AG04450 (cell line): ENCODE measurements at regions not wholly inside any gene's neighbourhood (a gene's known extent, or its start where the extent isn't known, plus 50 kb on each side); places are given as distances from the start of the nearest gene placed in this dataset.

Experiments used
- CTCF ChIA-PET: fragments of 300-600, 350-600 bp; formaldehyde crosslinking; extraction: SDS; loops from one replicate; lab custom pipeline; 2022; ENCODE audit warnings: antibody characterized with exemption, inconsistent platforms; lab: Charles Lee
- POLR2A ChIA-PET: fragments of 350-600 bp; formaldehyde crosslinking; extraction: SDS; loops from one replicate; lab custom pipeline; 2021; ENCODE audit warnings: antibody characterized with exemption, inconsistent platforms; lab: Yijun Ruan, JAX
- DNase-seq: peaks from one replicate; pipeline ENCODE4 v3.0.0-alpha.2; 2011; ENCODE audit warnings: low read depth, low spot score
- H3K27ac ChIP-seq: one replicate; pipeline ENCODE4 v1.5.1; 2012; ENCODE audit warnings: low read depth, low read length, control low read depth
- H3K27me3 ChIP-seq: one replicate; pipeline ENCODE4 v1.6.0; 2012; ENCODE audit warnings: low read length; ENCODE audit not compliant: control insufficient read depth, insufficient read depth
- H3K4me3 ChIP-seq: 2 replicates; pipeline ENCODE4 v1.5.1; 2011; ENCODE audit warnings: mild to moderate bottlenecking, low read depth, low read length, control low read depth
- H3K9me3 ChIP-seq: 2 replicates; pipeline ENCODE4 v1.5.1; 2012; ENCODE audit warnings: low read length; ENCODE audit not compliant: control insufficient read depth, insufficient read depth
- CTCF ChIP-seq: IDR thresholded peaks from 2 replicates; pipeline ENCODE4 v1.5.1; 2011; ENCODE audit warnings: low read depth, low read length, control low read depth, inconsistent platforms

- DNase-seq: no peak
- Histone ChIP-seq H3K27ac (no peak overlapping the region), H3K4me3 (no peak overlapping the region), H3K9me3 (no peaks in the 10 kb centered on the region), H3K27me3 (peaks cover 4% of the 10 kb centered on the region)
- POLR2A ChIA-PET: no interaction called here
- CTCF ChIA-PET: interaction anchor here (1.6 kb wide), 1 partner anchor 133 kb away, joined by 3 read pairs; no protein-coding TSS in a partner anchor
- no peak for TF ChIP-seq CTCF
Measured at GRCh38 chr6:15824811-15825210, 162.0 kb upstream of the DTNBP1 start.

GRCh38 chr6:15823838-15824414 lies 161.1 kb upstream of the DTNBP1 start:
- POLR2A ChIA-PET: no interaction called here
- Histone ChIP-seq H3K9me3 (no peaks in the 10 kb centered on the region), H3K27me3 (peaks cover 4% of the 10 kb centered on the region), H3K27ac (no peak overlapping the region), H3K4me3 (no peak overlapping the region)
- TF ChIP-seq CTCF: no peak
- CTCF ChIA-PET: interaction anchor here (1.6 kb wide), 1 partner anchor 133 kb away, joined by 3 read pairs; no protein-coding TSS in a partner anchor
- no peak for DNase-seq

- Histone ChIP-seq H3K9me3 (no peaks in the 10 kb centered on the region), H3K27ac (no peak overlapping the region), H3K27me3 (peaks cover 4% of the 10 kb centered on the region), H3K4me3 (no peak overlapping the region)
- TF ChIP-seq CTCF: no peak
- no peak for DNase-seq
- ChIA-PET CTCF (no interaction called here), POLR2A (no interaction called here)
Measured at GRCh38 chr6:15822835-15823234, 160.0 kb upstream of the DTNBP1 start.

- TF ChIP-seq CTCF: no peak
- no peak overlapping the region for H3K27ac ChIP-seq
- H3K4me3 ChIP-seq: no peak overlapping the region
- H3K9me3 ChIP-seq: no peaks in the 10 kb centered on the region
- ChIA-PET CTCF (no interaction called here), POLR2A (no interaction called here)
- DNase-seq: no peak
- H3K27me3 ChIP-seq: peaks cover 3% of the 10 kb centered on the region
Measured at GRCh38 chr6:15819841-15820240, 157.0 kb upstream of the DTNBP1 start.

GRCh38 chr6:15819226-15819625 lies 156.4 kb upstream of the DTNBP1 start:
- H3K27me3 ChIP-seq: peaks cover 3% of the 10 kb centered on the region
- DNase-seq: no peak
- ChIA-PET POLR2A (no interaction called here), CTCF (no interaction called here)
- no peak overlapping the region for H3K27ac ChIP-seq
- TF ChIP-seq CTCF: no peak
- H3K9me3 ChIP-seq: no peaks in the 10 kb centered on the region
- no peak overlapping the region for H3K4me3 ChIP-seq
